KBM-7 (cell line): ENCODE measurements at regions not wholly inside any gene's neighbourhood (a gene's known extent, or its start where the extent isn't known, plus 50 kb on each side); places are given as distances from the start of the nearest gene placed in this dataset.
"Not testable (repeated sequence)": the region's sequence is repeated elsewhere in the genome, so short reads cannot be mapped to it uniquely, and the experiment has no call there.

Experiments used
- DNase-seq: peaks from one replicate; pipeline ENCODE4 v3.0.0-alpha.2; 2015
- in situ Hi-C: fragments of 300-500 bp; cut with MboI; formaldehyde crosslinking; loops from 2 replicates; pipeline ENCODE4 v1.14.3; 2020; ENCODE audit warnings: low sequenced_read_pairs, low pct_unique_long_range_greater_than_20kb, mixed read lengths

- in situ Hi-C loops, DNase-seq: not testable (repeated sequence)
These were observed 66.9 kb upstream of the ADAMTS3 start for GRCh38 chr4:72635931-72636330.

GRCh38 chr4:72632253-72632652, 63.2 kb upstream of the ADAMTS3 start:
- in situ Hi-C loops, DNase-seq: not testable (repeated sequence)

GRCh38 chr4:72631296-72631695, 62.3 kb upstream of the ADAMTS3 start:
- in situ Hi-C loops, result no loop called here

GRCh38 chr4:72629540-72629939, 60.5 kb upstream of the ADAMTS3 start:
- in situ Hi-C loops, result no loop called here
- no peak for DNase-seq

More at GRCh38 chr4:72631296-72631695, 62.3 kb upstream of the ADAMTS3 start:
- DNase-seq, result no peak

GRCh38 chr4:72627723-72628122, 58.7 kb upstream of the ADAMTS3 start:
- in situ Hi-C loops, result no loop called here
- DNase-seq, result no peak
